ENCODE measurements at regions not wholly inside any gene's neighbourhood (a gene's known extent, or its start where the extent isn't known, plus 50 kb on each side); places are given as distances from the start of the nearest gene placed in this dataset.

DNA sequence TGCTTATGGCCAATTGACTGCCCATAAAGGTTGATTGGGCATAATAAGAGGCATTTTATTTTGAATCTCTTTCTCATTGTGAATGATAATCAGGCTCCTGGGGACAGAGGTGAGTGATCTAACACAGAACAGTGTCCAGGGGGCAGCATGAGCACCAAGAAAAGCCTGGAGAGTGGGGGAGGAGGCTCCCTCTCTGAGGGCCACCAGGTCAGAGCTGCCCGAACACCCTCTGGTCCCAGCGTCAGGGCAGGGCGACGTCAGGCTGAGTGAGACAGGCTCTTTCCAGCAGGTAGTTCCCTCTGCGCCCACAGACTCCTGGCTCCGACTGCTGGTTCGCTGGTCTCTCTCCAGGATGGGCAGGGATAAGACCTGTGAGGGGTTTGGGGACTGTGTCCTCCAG, 250.2 kb upstream of the C1orf174 start:
- no peaks in the 10 kb centered on the region for H3K4me1 ChIP-seq (ENCODE audit: control insufficient read depth in 1 of 2, low read depth in 2 of 2)
- H3K27ac ChIP-seq = no peak overlapping the region
- DNase-seq (ENCODE audit: low spot score) (no peak), ATAC-seq (ENCODE audit: insufficient number of reproducible peaks, low FRiP score, low read depth) (no peak)
- no peaks in the 10 kb centered on the region for H3K27me3 ChIP-seq (replicated peaks; ENCODE audit: insufficient read depth)
- H3K9me3 ChIP-seq = no peaks in the 10 kb centered on the region
- TF ChIP-seq, protein P1, sequence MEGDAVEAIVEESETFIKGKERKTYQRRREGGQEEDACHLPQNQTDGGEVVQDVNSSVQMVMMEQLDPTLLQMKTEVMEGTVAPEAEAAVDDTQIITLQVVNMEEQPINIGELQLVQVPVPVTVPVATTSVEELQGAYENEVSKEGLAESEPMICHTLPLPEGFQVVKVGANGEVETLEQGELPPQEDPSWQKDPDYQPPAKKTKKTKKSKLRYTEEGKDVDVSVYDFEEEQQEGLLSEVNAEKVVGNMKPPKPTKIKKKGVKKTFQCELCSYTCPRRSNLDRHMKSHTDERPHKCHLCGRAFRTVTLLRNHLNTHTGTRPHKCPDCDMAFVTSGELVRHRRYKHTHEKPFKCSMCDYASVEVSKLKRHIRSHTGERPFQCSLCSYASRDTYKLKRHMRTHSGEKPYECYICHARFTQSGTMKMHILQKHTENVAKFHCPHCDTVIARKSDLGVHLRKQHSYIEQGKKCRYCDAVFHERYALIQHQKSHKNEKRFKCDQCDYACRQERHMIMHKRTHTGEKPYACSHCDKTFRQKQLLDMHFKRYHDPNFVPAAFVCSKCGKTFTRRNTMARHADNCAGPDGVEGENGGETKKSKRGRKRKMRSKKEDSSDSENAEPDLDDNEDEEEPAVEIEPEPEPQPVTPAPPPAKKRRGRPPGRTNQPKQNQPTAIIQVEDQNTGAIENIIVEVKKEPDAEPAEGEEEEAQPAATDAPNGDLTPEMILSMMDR (IDR thresholded peaks at IDR 0.05) = no peak
- no peaks in the 10 kb centered on the region for H3K36me3 ChIP-seq
- H3K4me3 ChIP-seq = no peak overlapping the region

DNA sequence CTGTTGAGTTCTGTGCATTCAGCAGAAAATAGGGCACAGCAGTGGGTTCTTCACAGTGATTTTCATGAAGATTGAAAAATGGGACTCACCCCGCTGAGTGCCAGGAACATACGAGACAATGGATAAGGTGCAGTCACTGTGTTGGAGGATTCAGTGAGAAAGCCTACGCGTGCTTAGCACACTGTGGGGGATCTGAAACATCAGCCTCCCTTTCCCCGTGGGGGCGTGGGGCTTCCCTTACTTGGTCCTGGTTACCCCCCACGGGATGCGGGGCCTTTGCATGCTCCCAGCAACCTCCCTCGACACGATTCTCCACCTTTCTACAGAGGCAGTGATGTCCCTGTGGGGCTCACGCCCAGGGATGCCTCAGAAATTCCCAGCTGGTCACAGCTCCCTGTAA, 252.2 kb upstream of the C1orf174 start:
- Histone ChIP-seq H3K4me1 (ENCODE audit: control insufficient read depth in 1 of 2, low read depth in 2 of 2) (no peaks in the 10 kb centered on the region), H3K4me3 (no peak overlapping the region), H3K27me3 (replicated peaks; ENCODE audit: insufficient read depth) (no peaks in the 10 kb centered on the region), H3K36me3 (no peaks in the 10 kb centered on the region), H3K9me3 (no peaks in the 10 kb centered on the region), H3K27ac (no peak overlapping the region)
- TF ChIP-seq, protein P1 (IDR thresholded peaks at IDR 0.05) = no peak
- ATAC-seq (ENCODE audit: insufficient number of reproducible peaks, low FRiP score, low read depth) = no peak
- DNase-seq (ENCODE audit: low spot score) = no peak

DNA sequence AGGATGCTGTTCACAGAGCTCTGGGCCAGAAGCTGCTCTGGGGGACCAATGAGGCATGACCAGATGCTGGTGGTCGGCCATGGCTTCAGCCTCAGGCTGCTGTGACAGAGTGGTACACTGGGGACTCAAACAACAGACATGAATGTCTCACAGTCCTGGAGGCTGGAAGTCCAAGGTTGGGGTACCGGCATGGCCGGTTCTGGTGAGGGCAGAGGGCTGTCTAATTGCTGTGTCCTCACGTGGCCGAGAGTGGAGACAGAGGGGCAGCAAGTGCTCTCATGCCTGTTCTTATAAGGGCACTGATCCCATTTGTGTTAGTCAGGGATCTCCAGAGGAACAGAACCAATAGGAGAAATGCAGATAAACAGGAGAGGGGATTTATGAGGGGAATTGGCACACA, 253.5 kb upstream of the C1orf174 start:
- no peak overlapping the region for H3K4me3 ChIP-seq
- H3K36me3 ChIP-seq = no peaks in the 10 kb centered on the region
- H3K27me3 ChIP-seq (replicated peaks; ENCODE audit: insufficient read depth) = no peaks in the 10 kb centered on the region
- TF ChIP-seq, protein P1 (IDR thresholded peaks at IDR 0.05) = no peak
- no peak overlapping the region for H3K27ac ChIP-seq
- no peak for DNase-seq (ENCODE audit: low spot score)
- no peaks in the 10 kb centered on the region for H3K9me3 ChIP-seq
- no peaks in the 10 kb centered on the region for H3K4me1 ChIP-seq (ENCODE audit: control insufficient read depth in 1 of 2, low read depth in 2 of 2)
- no peak for ATAC-seq (ENCODE audit: insufficient number of reproducible peaks, low FRiP score, low read depth)

DNA sequence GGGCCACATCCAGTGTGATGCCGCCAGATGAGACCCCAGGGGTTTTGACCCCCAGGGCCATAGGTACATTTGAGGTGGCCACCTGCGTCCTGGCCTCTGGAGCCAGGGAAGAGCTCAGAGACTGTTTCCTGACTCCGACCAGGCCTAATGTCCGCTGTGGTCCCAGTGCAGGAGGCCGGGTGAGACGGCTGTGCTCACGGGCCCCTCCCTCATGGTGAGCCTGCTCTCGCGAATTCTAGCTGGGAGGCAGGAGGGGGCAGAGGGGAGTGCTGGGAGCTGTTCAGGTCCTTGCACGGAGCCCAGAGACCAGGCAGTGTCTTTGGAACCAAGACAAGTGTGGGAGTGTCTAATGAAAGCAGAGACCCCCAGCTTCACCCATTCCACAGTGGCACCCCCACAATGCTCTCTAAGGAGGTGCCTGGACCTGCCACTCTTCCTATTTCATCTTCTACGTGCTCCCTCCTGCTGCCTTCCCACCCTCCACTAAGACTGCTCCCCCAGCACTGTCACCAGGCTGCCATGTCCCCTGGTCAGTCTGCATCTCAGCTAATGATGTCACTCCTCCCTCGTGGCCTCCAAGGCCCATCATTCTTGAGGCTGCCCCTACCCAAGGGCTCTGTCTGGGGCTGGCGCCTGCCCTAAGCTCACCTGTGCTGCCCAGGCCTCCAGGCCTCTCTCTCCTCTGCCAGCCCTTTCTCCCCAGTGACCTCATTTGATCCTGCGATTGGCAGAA, 256.3 kb upstream of the C1orf174 start:
- no peaks in the 10 kb centered on the region for H3K9me3 ChIP-seq
- no peaks in the 10 kb centered on the region for H3K4me1 ChIP-seq (ENCODE audit: control insufficient read depth in 1 of 2, low read depth in 2 of 2)
- no peaks in the 10 kb centered on the region for H3K36me3 ChIP-seq
- TF ChIP-seq, protein P1 (IDR thresholded peaks at IDR 0.05) = no peak
- no peaks in the 10 kb centered on the region for H3K27me3 ChIP-seq (replicated peaks; ENCODE audit: insufficient read depth)
- ATAC-seq (ENCODE audit: insufficient number of reproducible peaks, low FRiP score, low read depth) (no peak), DNase-seq (ENCODE audit: low spot score) (no peak)
- H3K27ac ChIP-seq = no peak overlapping the region
- H3K4me3 ChIP-seq = no peak overlapping the region

DNA sequence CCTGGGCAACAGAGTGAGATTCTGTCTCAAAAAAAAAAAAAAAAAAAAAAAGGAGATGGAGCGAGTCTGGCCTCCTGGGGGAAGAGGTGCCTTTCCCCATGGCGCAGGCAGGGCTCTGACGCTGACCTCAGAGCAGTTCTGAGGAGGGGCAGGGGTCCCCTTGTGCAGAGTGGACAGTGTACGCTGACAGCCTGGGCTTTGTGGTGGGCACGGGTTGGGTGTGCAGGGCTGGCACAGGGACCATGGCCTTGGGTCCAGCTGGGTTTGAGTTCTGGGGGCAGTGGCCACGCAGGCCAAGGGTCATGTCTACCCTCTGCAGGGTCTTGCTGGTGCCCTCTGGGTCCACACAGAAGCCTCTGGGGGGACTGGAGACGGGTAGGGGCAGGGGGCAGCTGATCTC, 260.1 kb upstream of the C1orf174 start:
- Histone ChIP-seq H3K27me3 (replicated peaks; ENCODE audit: insufficient read depth) (no peaks in the 10 kb centered on the region), H3K27ac (no peak overlapping the region), H3K36me3 (no peaks in the 10 kb centered on the region), H3K9me3 (no peaks in the 10 kb centered on the region), H3K4me3 (no peak overlapping the region), H3K4me1 (ENCODE audit: control insufficient read depth in 1 of 2, low read depth in 2 of 2) (no peaks in the 10 kb centered on the region)
- no peak for DNase-seq (ENCODE audit: low spot score)
- TF ChIP-seq, protein P1 (IDR thresholded peaks at IDR 0.05) = no peak
- ATAC-seq (ENCODE audit: insufficient number of reproducible peaks, low FRiP score, low read depth) = no peak
